ENCODE measurements at regions not wholly inside any gene's neighbourhood (a gene's known extent, or its start where the extent isn't known, plus 50 kb on each side); places are given as distances from the start of the nearest gene placed in this dataset.

DNA sequence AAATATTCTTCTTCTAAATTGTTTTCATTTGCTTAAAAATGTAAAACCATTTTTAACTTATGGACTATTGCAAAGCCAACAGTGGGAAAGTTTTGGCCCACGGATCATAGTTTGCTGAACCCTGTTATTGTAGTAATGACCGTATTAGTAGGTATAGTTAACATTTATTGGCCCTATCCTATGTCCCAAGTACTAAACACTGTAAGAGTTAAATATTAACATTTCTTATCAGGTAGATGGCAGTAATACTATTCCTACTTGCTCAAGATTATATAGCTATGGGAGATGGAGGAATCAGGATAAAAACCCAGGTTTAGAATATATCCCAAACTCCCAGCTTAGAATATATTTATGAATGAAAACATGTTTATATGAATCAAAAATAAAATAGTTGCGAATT, 993.2 kb downstream of the SORCS3 start:
- TF ChIP-seq EP300 (IDR thresholded peaks at IDR 0.05), result no peak
- no peak for TF ChIP-seq POLR2A (IDR thresholded peaks at IDR 0.05; ENCODE audit: low read length)
- TF ChIP-seq, protein P1, sequence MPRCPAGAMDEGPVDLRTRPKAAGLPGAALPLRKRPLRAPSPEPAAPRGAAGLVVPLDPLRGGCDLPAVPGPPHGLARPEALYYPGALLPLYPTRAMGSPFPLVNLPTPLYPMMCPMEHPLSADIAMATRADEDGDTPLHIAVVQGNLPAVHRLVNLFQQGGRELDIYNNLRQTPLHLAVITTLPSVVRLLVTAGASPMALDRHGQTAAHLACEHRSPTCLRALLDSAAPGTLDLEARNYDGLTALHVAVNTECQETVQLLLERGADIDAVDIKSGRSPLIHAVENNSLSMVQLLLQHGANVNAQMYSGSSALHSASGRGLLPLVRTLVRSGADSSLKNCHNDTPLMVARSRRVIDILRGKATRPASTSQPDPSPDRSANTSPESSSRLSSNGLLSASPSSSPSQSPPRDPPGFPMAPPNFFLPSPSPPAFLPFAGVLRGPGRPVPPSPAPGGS (IDR thresholded peaks at IDR 0.05), result no peak
- TF ChIP-seq, protein P2, sequence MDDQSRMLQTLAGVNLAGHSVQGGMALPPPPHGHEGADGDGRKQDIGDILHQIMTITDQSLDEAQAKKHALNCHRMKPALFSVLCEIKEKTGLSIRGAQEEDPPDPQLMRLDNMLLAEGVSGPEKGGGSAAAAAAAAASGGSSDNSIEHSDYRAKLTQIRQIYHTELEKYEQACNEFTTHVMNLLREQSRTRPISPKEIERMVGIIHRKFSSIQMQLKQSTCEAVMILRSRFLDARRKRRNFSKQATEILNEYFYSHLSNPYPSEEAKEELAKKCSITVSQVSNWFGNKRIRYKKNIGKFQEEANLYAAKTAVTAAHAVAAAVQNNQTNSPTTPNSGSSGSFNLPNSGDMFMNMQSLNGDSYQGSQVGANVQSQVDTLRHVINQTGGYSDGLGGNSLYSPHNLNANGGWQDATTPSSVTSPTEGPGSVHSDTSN (IDR thresholded peaks at IDR 0.05), result no peak
- TF ChIP-seq, protein P3, sequence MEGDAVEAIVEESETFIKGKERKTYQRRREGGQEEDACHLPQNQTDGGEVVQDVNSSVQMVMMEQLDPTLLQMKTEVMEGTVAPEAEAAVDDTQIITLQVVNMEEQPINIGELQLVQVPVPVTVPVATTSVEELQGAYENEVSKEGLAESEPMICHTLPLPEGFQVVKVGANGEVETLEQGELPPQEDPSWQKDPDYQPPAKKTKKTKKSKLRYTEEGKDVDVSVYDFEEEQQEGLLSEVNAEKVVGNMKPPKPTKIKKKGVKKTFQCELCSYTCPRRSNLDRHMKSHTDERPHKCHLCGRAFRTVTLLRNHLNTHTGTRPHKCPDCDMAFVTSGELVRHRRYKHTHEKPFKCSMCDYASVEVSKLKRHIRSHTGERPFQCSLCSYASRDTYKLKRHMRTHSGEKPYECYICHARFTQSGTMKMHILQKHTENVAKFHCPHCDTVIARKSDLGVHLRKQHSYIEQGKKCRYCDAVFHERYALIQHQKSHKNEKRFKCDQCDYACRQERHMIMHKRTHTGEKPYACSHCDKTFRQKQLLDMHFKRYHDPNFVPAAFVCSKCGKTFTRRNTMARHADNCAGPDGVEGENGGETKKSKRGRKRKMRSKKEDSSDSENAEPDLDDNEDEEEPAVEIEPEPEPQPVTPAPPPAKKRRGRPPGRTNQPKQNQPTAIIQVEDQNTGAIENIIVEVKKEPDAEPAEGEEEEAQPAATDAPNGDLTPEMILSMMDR (IDR thresholded peaks at IDR 0.05), result no peak
- TF ChIP-seq JUN (IDR thresholded peaks at IDR 0.05), result no peak
